B cell (primary cell): ENCODE measurements at regions not wholly inside any gene's neighbourhood (a gene's known extent, or its start where the extent isn't known, plus 50 kb on each side); places are given as distances from the start of the nearest gene placed in this dataset.

Experiments
- ATAC-seq: fragments of 200-7000 bp; cut with Tn5 transposase; one replicate; pipeline ENCODE4 v1.10.0; 2021; ENCODE audit warnings: low read depth, mild to moderate bottlenecking, moderate number of reproducible peaks, moderate library complexity
- CTCF ChIA-PET: fragments of 350-600 bp; sonication (Branson Sonifier 250); formaldehyde crosslinking; loops from one replicate; lab custom pipeline; 2021; ENCODE audit warnings: antibody characterized with exemption, inconsistent platforms; lab: Charles Lee
- POLR2A ChIA-PET: fragments of 350-600 bp; sonication (Branson Sonifier 250); formaldehyde crosslinking; loops from one replicate; lab custom pipeline; 2021; ENCODE audit warnings: antibody characterized with exemption; lab: Charles Lee
- DNase-seq: peaks from one replicate; pipeline ENCODE4 v3.0.0; 2013
- H2AFZ ChIP-seq: 2 replicates; pipeline ENCODE4 v1.6.1; 2012; ENCODE audit warnings: mild to moderate bottlenecking, low read depth, low read length; ENCODE audit not compliant: insufficient read depth, poor library complexity, severe bottlenecking
- H3K27ac ChIP-seq, 2 donors: 1 replicate in 1 of 2; 2 replicates in 1 of 2; pipeline ENCODE4 v1.5.1; 2012 to 2013; ENCODE audit warnings: low read length in 2 of 2, mild to moderate bottlenecking in 2 of 2, moderate library complexity in 1 of 2
- H3K27me3 ChIP-seq, 4 experiments: fragments of 200-600 bp in 1 of 4; sonication (generic) in 1 of 4; replicated peaks in 1 of 4; 1 replicate in 2 of 4; 2 replicates in 2 of 4; pipeline versions ENCODE4 v1.6.1 to v1.7.0; 2013 to 2016; ENCODE audit warnings: low read length in 3 of 4, mild to moderate bottlenecking in 2 of 4, mixed read lengths in 1 of 4, moderate library complexity in 1 of 4; ENCODE audit not compliant: insufficient read depth in 4 of 4, control insufficient read depth in 3 of 4; ENCODE audit errors: control extremely low read depth in 1 of 4
- H3K36me3 ChIP-seq, 2 experiments: replicated peaks in 1 of 2; 1 replicate in 1 of 2; 2 replicates in 1 of 2; pipeline versions ENCODE4 v1.6.1 to v1.7.1; 2013; ENCODE audit warnings: low read length in 1 of 2; ENCODE audit not compliant: insufficient read depth in 2 of 2, control insufficient read depth in 1 of 2; ENCODE audit errors: control extremely low read depth in 1 of 2, extremely low read depth in 1 of 2
- H3K4me1 ChIP-seq, 2 donors: fragments of 200-600 bp in 1 of 2; sonication (generic) in 1 of 2; 1 replicate in 1 of 2; 2 replicates in 1 of 2; pipeline versions ENCODE4 v1.5.1 to v1.6.1; 2013 to 2017; ENCODE audit warnings: low read length in 2 of 2; ENCODE audit not compliant: control insufficient read depth in 2 of 2, insufficient read depth in 2 of 2
- H3K4me2 ChIP-seq: replicated peaks from 2 replicates; pipeline ENCODE3; 2012; ENCODE audit warnings: mild to moderate bottlenecking, low read depth, low read length; ENCODE audit not compliant: poor library complexity, severe bottlenecking
- H3K4me3 ChIP-seq, 5 experiments: fragments of 200-600 bp in 1 of 5; sonication (generic) in 1 of 5; 1 replicate in 3 of 5; 2 replicates in 2 of 5; pipeline versions ENCODE4 v1.5.1 to v1.7.0; 2011 to 2016; ENCODE audit warnings: low read length in 4 of 5, mild to moderate bottlenecking in 4 of 5, low read depth in 2 of 5, control low read depth in 1 of 5, moderate library complexity in 1 of 5; ENCODE audit not compliant: insufficient read depth in 1 of 5; ENCODE audit errors: control extremely low read depth in 1 of 5, extremely low read depth in 1 of 5
- H3K79me2 ChIP-seq: fragments of 200-600 bp; sonication (generic); one replicate; pipeline ENCODE4 v1.6.0; 2016; ENCODE audit warnings: low read length; ENCODE audit not compliant: control insufficient read depth, insufficient read depth
- H3K9ac ChIP-seq: fragments of 200-600 bp; sonication (generic); 2 replicates; pipeline ENCODE4 v1.6.1; 2017; ENCODE audit warnings: mild to moderate bottlenecking, low read length, moderate library complexity
- H3K9me3 ChIP-seq, 3 donors: one replicate each; pipeline versions ENCODE4 v1.6.1 to v1.7.1; 2013; ENCODE audit warnings: low read length in 2 of 3; ENCODE audit not compliant: control insufficient read depth in 2 of 3, insufficient read depth in 1 of 3; ENCODE audit errors: control extremely low read depth in 1 of 3
- H4K20me1 ChIP-seq: 2 replicates; pipeline ENCODE4 v1.6.0; 2012; ENCODE audit warnings: mild to moderate bottlenecking, low read length; ENCODE audit not compliant: insufficient read depth, control insufficient read depth, poor library complexity, severe bottlenecking
- H3K27ac Mint-ChIP-seq: one replicate; pipeline ENCODE4 v1.8.0; 2021; ENCODE audit warnings: mixed read lengths
- H3K27me3 Mint-ChIP-seq: one replicate; pipeline ENCODE4 v1.8.0; 2021; ENCODE audit warnings: mixed read lengths
- H3K4me1 Mint-ChIP-seq: one replicate; pipeline ENCODE4 v1.8.0; 2021; ENCODE audit warnings: mixed read lengths
- H3K4me3 Mint-ChIP-seq: one replicate; pipeline ENCODE4 v1.8.0; 2021; ENCODE audit warnings: mixed read lengths
- H3K9me3 Mint-ChIP-seq: one replicate; pipeline ENCODE4 v1.8.0; 2022; ENCODE audit warnings: mixed read lengths; ENCODE audit not compliant: insufficient read depth
- EZH2 ChIP-seq: IDR thresholded peaks from 2 replicates; pipeline ENCODE4 v1.6.1; 2012; ENCODE audit warnings: borderline replicate concordance, low read depth, mild to moderate bottlenecking, moderate library complexity, low read length; ENCODE audit not compliant: insufficient read depth, poor library complexity, severe bottlenecking
- WGBS: methylation state at CpG from one replicate; pipeline ENCODE4 v1.1.5; 2013; ENCODE audit warnings: missing lambda C conversion rate; ENCODE audit not compliant: insufficient coverage; 5-methylcytosine and 5-hydroxymethylcytosine counted together
- intact Hi-C: fragments of 100-400 bp; cut with micrococcal nuclease; formaldehyde crosslinking; loops from one replicate; pipeline ENCODE4 v1.10.0; 2022
- TF ChIP-seq, protein P1 (sequence below): fragments of 200-600 bp; IDR thresholded peaks from one replicate; pipeline ENCODE4 v1.8.0; 2022; ENCODE audit warnings: antibody characterized with exemption, mild to moderate bottlenecking

DNA sequence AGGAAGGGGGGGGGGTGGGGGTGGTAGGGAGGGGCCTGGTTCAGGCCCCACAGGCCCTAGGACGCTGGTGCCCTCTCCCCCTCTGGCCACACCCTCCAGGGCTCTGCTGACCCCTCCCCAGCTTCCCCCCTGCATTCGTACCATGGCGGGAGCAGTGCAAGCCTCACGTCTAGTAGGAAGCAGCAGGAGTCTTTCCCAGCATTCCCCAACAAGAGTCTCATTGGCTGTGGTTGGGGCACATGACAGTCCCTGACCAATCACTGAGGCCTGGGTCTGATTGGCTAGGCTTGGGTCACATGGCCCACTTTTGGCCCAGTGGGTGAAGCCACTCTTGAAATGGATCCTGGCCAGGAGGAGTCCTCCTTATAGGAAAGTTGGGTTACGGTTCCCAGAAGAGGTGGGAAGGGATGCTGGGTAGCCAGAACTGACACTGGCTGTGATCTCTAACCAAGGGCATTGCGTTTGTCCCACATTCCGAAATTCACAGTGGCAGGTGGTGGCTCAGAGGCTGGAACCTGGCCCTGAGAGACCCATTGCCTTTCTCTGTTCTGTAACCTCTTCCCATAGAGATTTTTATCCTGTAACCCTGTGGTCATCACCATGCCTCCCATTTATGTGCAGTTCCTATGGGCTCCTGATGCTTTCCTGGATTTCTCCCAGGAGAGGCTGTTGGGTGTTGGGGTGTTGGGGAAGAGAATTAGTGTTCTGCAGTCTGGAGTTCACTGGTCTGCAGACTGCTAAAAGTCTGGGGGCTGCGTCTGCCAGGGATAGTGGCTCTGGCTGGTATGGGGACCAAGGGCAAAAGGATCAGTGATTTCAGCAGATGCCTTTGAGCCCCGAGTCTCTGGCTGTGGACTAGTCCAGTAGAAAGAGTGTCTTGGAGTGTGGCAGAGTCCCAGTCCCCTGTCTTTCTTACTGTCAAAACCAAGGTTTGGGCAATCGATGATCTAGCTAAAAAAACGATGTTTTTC, 58.9 kb upstream of the MYEOV start:
- no peak overlapping the region for H3K4me3 Mint-ChIP-seq
- ChIA-PET CTCF (no interaction called here), POLR2A (no interaction called here)
- Histone ChIP-seq H3K4me2 (no peak overlapping the region), H3K36me3 (no peaks in the 10 kb centered on the region), H3K9ac (no peak overlapping the region), H2AFZ (no peak overlapping the region), H3K79me2 (no peaks in the 10 kb centered on the region), H3K27me3 (peaks cover 0 to 6% (median 0%) of the 10 kb centered on the region in 4 experiments), H3K4me3 (no peak overlapping the region), H3K27ac (no peak overlapping the region), H3K4me1 (no peaks in the 10 kb centered on the region), H3K9me3 (peaks cover 0 to 16% (median 0%) of the 10 kb centered on the region in 3 donors), H4K20me1 (no peaks in the 10 kb centered on the region)
- no peaks in the 10 kb centered on the region for H3K4me1 Mint-ChIP-seq
- TF ChIP-seq, protein P1, sequence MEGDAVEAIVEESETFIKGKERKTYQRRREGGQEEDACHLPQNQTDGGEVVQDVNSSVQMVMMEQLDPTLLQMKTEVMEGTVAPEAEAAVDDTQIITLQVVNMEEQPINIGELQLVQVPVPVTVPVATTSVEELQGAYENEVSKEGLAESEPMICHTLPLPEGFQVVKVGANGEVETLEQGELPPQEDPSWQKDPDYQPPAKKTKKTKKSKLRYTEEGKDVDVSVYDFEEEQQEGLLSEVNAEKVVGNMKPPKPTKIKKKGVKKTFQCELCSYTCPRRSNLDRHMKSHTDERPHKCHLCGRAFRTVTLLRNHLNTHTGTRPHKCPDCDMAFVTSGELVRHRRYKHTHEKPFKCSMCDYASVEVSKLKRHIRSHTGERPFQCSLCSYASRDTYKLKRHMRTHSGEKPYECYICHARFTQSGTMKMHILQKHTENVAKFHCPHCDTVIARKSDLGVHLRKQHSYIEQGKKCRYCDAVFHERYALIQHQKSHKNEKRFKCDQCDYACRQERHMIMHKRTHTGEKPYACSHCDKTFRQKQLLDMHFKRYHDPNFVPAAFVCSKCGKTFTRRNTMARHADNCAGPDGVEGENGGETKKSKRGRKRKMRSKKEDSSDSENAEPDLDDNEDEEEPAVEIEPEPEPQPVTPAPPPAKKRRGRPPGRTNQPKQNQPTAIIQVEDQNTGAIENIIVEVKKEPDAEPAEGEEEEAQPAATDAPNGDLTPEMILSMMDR: no peak
- TF ChIP-seq EZH2: no peak
- 95% methylated on average over 11 of the region's 11 CpGs for WGBS
- intact Hi-C loops: no loop called here
- no peak overlapping the region for H3K27ac Mint-ChIP-seq
- H3K9me3 Mint-ChIP-seq: no peaks in the 10 kb centered on the region
- H3K27me3 Mint-ChIP-seq: peaks cover 16% of the 10 kb centered on the region
- no peak for ATAC-seq
- no peak for DNase-seq
